Activated naive CD4-positive, alpha-beta T cell treated with anti-CD3 and anti-CD28 coated beads, Interleukin-2, amount 10 ng/mL, durations not matched to agents 7 days and 5 days (primary cell): ENCODE measurements at regions not wholly inside any gene's neighbourhood (a gene's known extent, or its start where the extent isn't known, plus 50 kb on each side); places are given as distances from the start of the nearest gene placed in this dataset.
"Not testable (repeated sequence)": the region's sequence is repeated elsewhere in the genome, so short reads cannot be mapped to it uniquely, and the experiment has no call there.

Experiments used
- CTCF ChIA-PET: fragments of 350-600 bp; sonication (Branson Sonifier 250); formaldehyde crosslinking; loops from one replicate; lab custom pipeline; 2021; ENCODE audit warnings: antibody characterized with exemption; lab: Charles Lee
- DNase-seq: peaks from one replicate; pipeline ENCODE4 v3.0.0-alpha.2; 2020
- H3K27ac Mint-ChIP-seq: one replicate; pipeline ENCODE4 v1.8.0; 2021; ENCODE audit warnings: mild to moderate bottlenecking, moderate library complexity, mixed read lengths
- H3K27me3 Mint-ChIP-seq: one replicate; pipeline ENCODE4 v1.8.0; 2021; ENCODE audit warnings: mild to moderate bottlenecking, mixed read lengths
- H3K36me3 Mint-ChIP-seq: one replicate; pipeline ENCODE4 v1.8.0; 2021; ENCODE audit warnings: mixed read lengths
- H3K4me1 Mint-ChIP-seq: one replicate; pipeline ENCODE4 v1.8.0; 2021; ENCODE audit warnings: mixed read lengths
- H3K4me3 Mint-ChIP-seq: one replicate; pipeline ENCODE4 v1.8.0; 2021; ENCODE audit warnings: mild to moderate bottlenecking, moderate library complexity, mixed read lengths
- H3K9me3 Mint-ChIP-seq: one replicate; pipeline ENCODE4 v1.8.0; 2021; ENCODE audit warnings: mixed read lengths

DNA sequence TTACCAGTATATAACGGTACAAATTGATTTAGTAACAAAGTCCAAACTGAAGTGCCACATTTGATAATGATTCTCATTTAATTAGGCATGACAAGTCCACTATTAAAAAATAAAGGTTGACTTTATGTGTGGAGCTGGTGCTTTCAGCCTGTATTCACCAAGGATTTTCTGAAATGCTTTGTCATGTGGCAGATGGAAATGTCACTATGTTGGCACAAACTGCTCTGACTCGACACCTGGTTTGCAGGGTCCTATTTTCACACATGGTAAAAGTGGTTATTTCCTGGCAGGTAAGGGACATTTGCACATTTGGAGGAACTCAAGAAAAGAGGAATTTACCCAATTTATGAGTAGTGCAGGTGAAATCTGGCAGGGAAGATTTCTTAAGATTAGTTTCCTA, 572.6 kb upstream of the MDGA2 start:
- Mint-ChIP-seq H3K9me3 (no peaks in the 10 kb centered on the region), H3K4me3 (no peak overlapping the region), H3K27ac (no peak overlapping the region), H3K27me3 (no peaks in the 10 kb centered on the region), H3K4me1 (no peaks in the 10 kb centered on the region), H3K36me3 (no peaks in the 10 kb centered on the region)
- no peak for DNase-seq
- CTCF ChIA-PET, result no interaction called here

- peaks cover 3% of the 10 kb centered on the region for H3K9me3 Mint-ChIP-seq
Measured at GRCh38 chr14:48243900-48244299, 568.5 kb upstream of the MDGA2 start.

GRCh38 chr14:48229091-48229490, 553.7 kb upstream of the MDGA2 start:
- Mint-ChIP-seq H3K9me3 (peaks cover 2% of the 10 kb centered on the region), H3K27me3 (no peaks in the 10 kb centered on the region), H3K36me3 (no peaks in the 10 kb centered on the region), H3K4me1 (no peaks in the 10 kb centered on the region), H3K27ac (no peak overlapping the region), H3K4me3 (no peak overlapping the region)
- no peak for DNase-seq
- CTCF ChIA-PET, result no interaction called here

More at GRCh38 chr14:48243900-48244299, 568.5 kb upstream of the MDGA2 start:
- H3K4me1 Mint-ChIP-seq, result no peaks in the 10 kb centered on the region
- CTCF ChIA-PET, result no interaction called here
- no peak for DNase-seq
- no peak overlapping the region for H3K4me3 Mint-ChIP-seq
- no peaks in the 10 kb centered on the region for H3K27me3 Mint-ChIP-seq
- no peak overlapping the region for H3K27ac Mint-ChIP-seq
- H3K36me3 Mint-ChIP-seq, result no peaks in the 10 kb centered on the region

- no peak overlapping the region for H3K27ac Mint-ChIP-seq
- no peak overlapping the region for H3K4me3 Mint-ChIP-seq
- H3K4me1 Mint-ChIP-seq, result no peaks in the 10 kb centered on the region
- CTCF ChIA-PET, result no interaction called here
- H3K27me3 Mint-ChIP-seq, result no peaks in the 10 kb centered on the region
- H3K9me3 Mint-ChIP-seq, result peaks cover 2% of the 10 kb centered on the region
- no peak for DNase-seq
- no peaks in the 10 kb centered on the region for H3K36me3 Mint-ChIP-seq
Measured at GRCh38 chr14:48193893-48194292, 518.5 kb upstream of the MDGA2 start.

DNA sequence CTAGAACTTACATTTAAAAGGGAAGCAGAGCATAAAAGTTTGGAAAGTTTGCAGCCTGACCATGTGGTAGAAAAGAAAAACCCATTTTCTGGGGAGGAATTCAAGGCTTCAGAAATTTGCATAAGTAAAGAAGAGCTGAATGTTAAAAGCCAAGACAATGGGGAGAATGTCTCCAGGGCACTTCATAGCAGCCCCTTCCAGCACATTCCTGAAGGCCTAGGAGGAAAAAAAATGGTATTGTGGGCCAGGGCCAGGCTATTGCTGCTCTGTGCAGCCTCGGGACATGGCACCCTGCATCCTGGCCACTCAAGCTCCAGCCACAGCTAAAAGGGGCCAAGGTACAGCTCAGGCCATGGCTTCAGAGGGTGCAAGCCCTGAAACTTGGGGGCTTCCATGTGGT, 474.2 kb upstream of the MDGA2 start:
- H3K4me3 Mint-ChIP-seq, H3K27ac Mint-ChIP-seq, CTCF ChIA-PET, DNase-seq, H3K4me1 Mint-ChIP-seq, H3K27me3 Mint-ChIP-seq, H3K36me3 Mint-ChIP-seq: not testable (repeated sequence)
- peaks cover 14% of the 10 kb centered on the region for H3K9me3 Mint-ChIP-seq

DNA sequence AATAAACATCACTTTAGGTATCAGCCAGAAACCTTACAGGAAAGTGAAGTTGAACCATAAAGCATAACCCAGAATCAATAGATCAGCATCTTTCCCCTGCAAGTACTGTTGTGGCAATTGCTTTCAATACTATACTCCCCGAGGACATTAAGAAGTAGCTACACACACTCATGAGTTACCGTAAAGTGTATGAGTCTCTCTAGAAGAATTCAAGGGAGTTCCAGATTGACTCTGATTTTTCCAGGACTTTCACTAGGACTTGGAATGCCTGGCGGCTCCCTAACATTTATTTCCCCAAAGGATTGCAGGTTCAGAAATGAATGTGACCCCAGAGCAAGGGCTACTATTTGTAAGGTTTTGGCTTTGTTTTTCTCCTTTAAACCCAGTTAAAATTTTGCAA, 465.4 kb upstream of the MDGA2 start:
- no peak for DNase-seq
- CTCF ChIA-PET, result no interaction called here
- no peaks in the 10 kb centered on the region for H3K4me1 Mint-ChIP-seq
- peaks cover 4% of the 10 kb centered on the region for H3K9me3 Mint-ChIP-seq
- H3K4me3 Mint-ChIP-seq, result no peak overlapping the region
- H3K36me3 Mint-ChIP-seq, result no peaks in the 10 kb centered on the region
- H3K27me3 Mint-ChIP-seq, result no peaks in the 10 kb centered on the region
- no peak overlapping the region for H3K27ac Mint-ChIP-seq

- Mint-ChIP-seq H3K4me3 (no peak overlapping the region), H3K9me3 (peaks cover 11% of the 10 kb centered on the region), H3K27ac (no peak overlapping the region), H3K27me3 (no peaks in the 10 kb centered on the region), H3K36me3 (no peaks in the 10 kb centered on the region), H3K4me1 (no peaks in the 10 kb centered on the region)
- CTCF ChIA-PET, result no interaction called here
- DNase-seq, result no peak
Measured at GRCh38 chr14:48129472-48129871, 454.1 kb upstream of the MDGA2 start.

DNA sequence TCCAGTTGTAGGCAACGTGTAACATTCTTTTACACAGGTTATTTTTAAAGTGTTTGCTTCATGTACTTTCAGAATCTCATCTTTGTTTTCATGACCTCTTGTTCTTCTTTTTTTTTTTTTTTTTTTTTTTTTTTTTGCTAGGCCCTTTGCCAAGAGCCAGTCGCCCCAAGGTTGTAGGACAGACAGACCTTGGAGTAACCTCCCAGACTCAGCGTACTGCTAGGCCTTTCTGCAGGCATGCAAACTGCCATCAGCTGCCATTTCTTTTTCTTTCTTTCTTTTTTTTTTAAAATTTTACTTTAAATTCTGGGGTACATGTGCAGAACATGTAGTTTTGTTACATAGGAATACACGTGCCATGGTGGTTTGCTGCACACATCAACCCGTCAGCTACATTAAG, 452.3 kb upstream of the MDGA2 start:
- no peaks in the 10 kb centered on the region for H3K36me3 Mint-ChIP-seq
- H3K9me3 Mint-ChIP-seq, result peaks cover 9% of the 10 kb centered on the region
- H3K4me1 Mint-ChIP-seq, result no peaks in the 10 kb centered on the region
- CTCF ChIA-PET, result no interaction called here
- no peaks in the 10 kb centered on the region for H3K27me3 Mint-ChIP-seq
- no peak overlapping the region for H3K4me3 Mint-ChIP-seq
- no peak for DNase-seq
- no peak overlapping the region for H3K27ac Mint-ChIP-seq

GRCh38 chr14:48125654-48126053, 450.2 kb upstream of the MDGA2 start:
- Mint-ChIP-seq H3K9me3 (peaks cover 5% of the 10 kb centered on the region), H3K27ac (no peak overlapping the region), H3K36me3 (no peaks in the 10 kb centered on the region), H3K27me3 (no peaks in the 10 kb centered on the region), H3K4me3 (no peak overlapping the region), H3K4me1 (no peaks in the 10 kb centered on the region)
- CTCF ChIA-PET, result no interaction called here
- no peak for DNase-seq

DNA sequence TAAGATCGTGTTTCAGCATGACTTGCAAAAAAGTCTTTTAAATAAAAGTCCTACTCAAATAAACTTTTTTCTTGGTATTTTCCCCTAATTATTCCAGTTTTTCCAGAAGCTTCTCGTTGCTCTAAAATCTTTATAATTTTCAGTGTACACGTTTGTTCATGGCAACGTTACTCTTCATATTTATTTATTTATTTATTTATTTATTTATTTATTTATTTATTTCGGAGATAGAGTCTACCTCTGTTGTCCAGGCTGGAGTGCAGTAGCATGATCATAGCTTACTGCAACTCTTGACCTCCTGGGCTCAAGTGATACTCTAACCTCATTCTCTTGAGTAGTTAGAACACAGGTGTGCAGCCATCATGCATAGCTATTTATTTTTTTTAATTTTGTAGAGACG, 438.3 kb upstream of the MDGA2 start:
- Mint-ChIP-seq H3K9me3 (peaks cover 10% of the 10 kb centered on the region), H3K36me3 (no peaks in the 10 kb centered on the region), H3K4me3 (no peak overlapping the region), H3K4me1 (no peaks in the 10 kb centered on the region), H3K27ac (no peak overlapping the region), H3K27me3 (no peaks in the 10 kb centered on the region)
- no peak for DNase-seq
- CTCF ChIA-PET, result no interaction called here

DNA sequence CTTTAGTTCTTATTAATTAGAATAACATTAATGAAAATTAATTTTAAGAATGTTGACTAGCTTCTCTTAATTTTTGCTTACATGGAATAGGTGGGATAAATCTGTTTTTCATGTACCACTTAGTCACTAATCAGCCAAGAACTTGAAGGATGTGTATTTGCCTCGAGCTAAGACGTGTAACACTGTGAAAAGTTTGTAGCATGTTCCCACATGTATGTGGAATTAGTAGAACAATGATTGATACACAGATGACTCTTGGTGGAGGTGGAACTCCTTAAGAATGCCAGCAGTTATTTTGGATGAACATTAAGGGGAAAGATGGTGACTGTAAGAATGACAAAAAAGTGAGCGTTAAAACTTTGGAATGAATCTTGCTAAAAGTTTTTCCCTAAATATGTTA, 435.7 kb upstream of the MDGA2 start:
- Mint-ChIP-seq H3K27me3 (no peaks in the 10 kb centered on the region), H3K4me1 (no peaks in the 10 kb centered on the region), H3K27ac (no peak overlapping the region), H3K36me3 (no peaks in the 10 kb centered on the region), H3K9me3 (peaks cover 8% of the 10 kb centered on the region), H3K4me3 (no peak overlapping the region)
- no peak for DNase-seq
- CTCF ChIA-PET, result no interaction called here

DNA sequence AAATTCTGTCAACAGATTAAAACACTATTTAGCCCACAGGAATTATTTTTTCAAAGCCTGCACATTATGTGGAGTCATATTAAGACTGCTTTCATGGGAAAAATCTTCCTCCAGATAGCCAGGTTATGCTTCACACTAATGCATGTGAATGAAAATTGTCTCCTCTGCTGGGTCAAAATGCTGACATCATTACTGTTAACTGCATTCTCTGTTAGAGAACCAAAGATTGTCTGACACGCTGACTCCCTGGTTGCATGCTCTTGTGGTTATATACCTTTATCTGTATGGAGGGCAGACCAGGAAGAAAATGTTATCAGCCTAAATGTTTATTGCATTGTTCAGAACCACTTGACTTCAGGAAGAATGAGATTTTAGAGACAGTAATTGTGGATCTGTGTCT, 432.2 kb upstream of the MDGA2 start:
- Mint-ChIP-seq H3K36me3 (no peaks in the 10 kb centered on the region), H3K27ac (no peak overlapping the region), H3K4me1 (no peaks in the 10 kb centered on the region), H3K9me3 (peaks cover 11% of the 10 kb centered on the region), H3K4me3 (no peak overlapping the region), H3K27me3 (no peaks in the 10 kb centered on the region)
- CTCF ChIA-PET, result no interaction called here
- no peak for DNase-seq

DNA sequence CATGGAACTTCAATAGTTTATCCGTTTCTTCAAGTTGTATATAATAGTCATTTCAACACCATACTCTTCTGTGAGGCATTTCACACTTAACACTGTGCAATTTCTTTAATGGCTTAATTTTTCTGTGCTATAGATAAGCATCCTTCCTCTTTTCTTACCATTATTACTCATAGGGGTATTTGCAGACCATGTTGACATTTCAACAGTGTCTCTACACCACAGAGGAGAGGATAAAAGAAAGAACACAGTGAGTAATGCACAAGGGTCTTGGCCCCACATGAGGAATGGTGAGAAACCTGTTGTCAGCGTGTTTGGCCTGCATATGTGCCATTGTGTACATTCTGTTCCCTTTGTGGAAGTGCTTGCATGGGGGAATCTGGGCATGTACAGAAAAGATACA, 421.5 kb upstream of the MDGA2 start:
- H3K36me3 Mint-ChIP-seq, result no peaks in the 10 kb centered on the region
- CTCF ChIA-PET, result no interaction called here
- H3K27ac Mint-ChIP-seq, result no peak overlapping the region
- H3K27me3 Mint-ChIP-seq, result no peaks in the 10 kb centered on the region
- no peak overlapping the region for H3K4me3 Mint-ChIP-seq
- H3K9me3 Mint-ChIP-seq, result peaks cover 12% of the 10 kb centered on the region
- H3K4me1 Mint-ChIP-seq, result no peaks in the 10 kb centered on the region
- no peak for DNase-seq

DNA sequence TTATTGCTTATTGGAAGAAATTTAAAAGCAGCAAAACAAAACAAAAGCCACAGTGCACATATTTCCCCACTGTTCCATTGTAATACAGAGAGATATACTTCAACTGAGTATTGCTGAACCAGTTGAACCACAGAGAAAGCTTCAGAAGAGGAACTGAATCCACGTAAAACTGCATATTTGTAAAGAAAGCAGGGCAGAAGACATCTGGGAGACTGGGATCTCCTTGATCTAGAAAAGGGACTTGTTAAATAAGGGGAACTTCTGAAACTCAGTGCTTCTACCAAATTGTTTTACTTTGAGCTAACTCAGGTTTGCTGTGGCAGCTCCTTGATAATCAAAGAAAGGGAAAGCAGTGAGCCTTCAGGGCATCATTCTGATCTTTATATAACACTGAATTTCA, 411.1 kb upstream of the MDGA2 start:
- CTCF ChIA-PET, result interaction anchor here (1.2 kb wide), 1 partner anchor 10 kb away, joined by 3 read pairs; no protein-coding TSS in a partner anchor
- Mint-ChIP-seq H3K27me3 (no peaks in the 10 kb centered on the region), H3K4me3 (no peak overlapping the region), H3K27ac (no peak overlapping the region), H3K4me1 (no peaks in the 10 kb centered on the region), H3K9me3 (peaks cover 9% of the 10 kb centered on the region), H3K36me3 (no peaks in the 10 kb centered on the region)
- no peak for DNase-seq

DNA sequence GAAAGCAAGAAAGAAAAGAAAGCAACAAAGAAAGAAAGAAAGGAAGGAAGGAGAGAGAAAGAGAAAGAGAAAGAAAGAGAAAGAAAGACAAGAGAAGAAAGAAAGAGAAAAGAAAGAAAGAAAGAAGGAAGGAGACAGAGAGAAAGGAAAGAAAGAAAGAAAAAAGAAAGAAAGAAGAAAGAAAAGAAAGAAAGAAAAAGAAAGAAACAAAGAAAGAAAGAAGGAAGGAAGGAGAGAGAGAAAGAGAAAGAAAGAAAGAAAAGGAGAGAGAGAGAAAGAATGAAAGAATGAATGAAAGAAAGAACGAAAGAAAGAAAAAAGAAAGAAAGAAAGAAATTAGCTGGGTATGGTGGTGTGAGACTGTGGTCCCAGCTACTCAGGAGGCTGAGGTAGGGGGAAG, 400.1 kb upstream of the MDGA2 start:
- Mint-ChIP-seq H3K9me3 (peaks cover 3% of the 10 kb centered on the region), H3K36me3 (no peaks in the 10 kb centered on the region), H3K27ac (no peak overlapping the region), H3K4me3 (no peak overlapping the region), H3K4me1 (no peaks in the 10 kb centered on the region), H3K27me3 (no peaks in the 10 kb centered on the region)
- CTCF ChIA-PET, result no interaction called here
- no peak for DNase-seq

- H3K36me3 Mint-ChIP-seq, result no peaks in the 10 kb centered on the region
- CTCF ChIA-PET, result no interaction called here
- H3K27ac Mint-ChIP-seq, result no peak overlapping the region
Measured at GRCh38 chr14:48052973-48053372, 377.6 kb upstream of the MDGA2 start.

More at GRCh38 chr14:48052973-48053372, 377.6 kb upstream of the MDGA2 start:
- H3K9me3 Mint-ChIP-seq, result peaks cover 3% of the 10 kb centered on the region
- H3K4me3 Mint-ChIP-seq, result no peak overlapping the region
- H3K27me3 Mint-ChIP-seq, result no peaks in the 10 kb centered on the region
- no peaks in the 10 kb centered on the region for H3K4me1 Mint-ChIP-seq
- DNase-seq, result no peak
